H1 (cell line): ENCODE measurements at regions not wholly inside any gene's neighbourhood (a gene's known extent, or its start where the extent isn't known, plus 50 kb on each side); places are given as distances from the start of the nearest gene placed in this dataset.

Experiments
- CEBPB ChIP-seq: IDR thresholded peaks from 2 replicates; pipeline ENCODE4 v1.6.1; 2012; ENCODE audit warnings: low read depth, low read length
- CHD7 ChIP-seq: fragments of 300-600 bp; sonication (generic); IDR thresholded peaks from 2 replicates; pipeline ENCODE4 v1.7.1; 2012; ENCODE audit warnings: low read length, moderate library complexity, mild to moderate bottlenecking, inconsistent platforms; ENCODE audit not compliant: insufficient replicate concordance
- CTBP2 ChIP-seq: IDR thresholded peaks from 2 replicates; pipeline ENCODE4 v1.7.0; 2011; ENCODE audit warnings: borderline replicate concordance, mild to moderate bottlenecking, moderate library complexity, mixed read lengths, low read length; ENCODE audit not compliant: insufficient read depth, insufficient read length
- EP300 ChIP-seq, 2 experiments: IDR thresholded peaks; 1 replicate in 1 of 2; 2 replicates in 1 of 2; pipeline ENCODE4 v1.6.1; 2011 to 2012; ENCODE audit warnings: low read depth in 2 of 2, low read length in 2 of 2, mild to moderate bottlenecking in 2 of 2, borderline replicate concordance in 1 of 2, inconsistent platforms in 1 of 2, moderate library complexity in 1 of 2
- JUN ChIP-seq: IDR thresholded peaks from 2 replicates; pipeline ENCODE4 v1.6.1; 2011; ENCODE audit warnings: low read depth, mild to moderate bottlenecking, improper control_type of control experiment, low read length
- JUND ChIP-seq: IDR thresholded peaks from 2 replicates; pipeline ENCODE4 v1.6.1; 2011; ENCODE audit warnings: mild to moderate bottlenecking, improper control_type of control experiment, low read length
- NANOG ChIP-seq: IDR thresholded peaks from 2 replicates; pipeline ENCODE4 v1.6.1; 2011; ENCODE audit warnings: low read length, low read depth, mild to moderate bottlenecking, inconsistent platforms; ENCODE audit not compliant: insufficient read depth, poor library complexity, severe bottlenecking
- SIN3A ChIP-seq, 2 experiments: IDR thresholded peaks in 1 of 2; conservative IDR thresholded peaks in 1 of 2; 2 replicates each; pipeline ENCODE4 v1.6.1; 2011 to 2012; ENCODE audit warnings: low read length in 2 of 2, improper control_type of control experiment in 1 of 2, low read depth in 1 of 2, mild to moderate bottlenecking in 1 of 2
- TAF1 ChIP-seq: IDR thresholded peaks from 2 replicates; pipeline ENCODE4 v1.6.1; 2011; ENCODE audit warnings: mild to moderate bottlenecking, low read depth, low read length

GRCh38 chr10:61323726-61324125, 129.5 kb downstream of the TMEM26 start (continued):
- TF ChIP-seq CHD7 (no peak), SIN3A (conservative IDR thresholded peaks at IDR 0.05 in 1 of 2, IDR thresholded peaks at IDR 0.05 in 1 of 2; ENCODE audit: low read depth in 1 of 2, low read length in 2 of 2) (no peak), EP300 (IDR thresholded peaks at IDR 0.05; ENCODE audit: borderline replicate concordance in 1 of 2, low read depth in 2 of 2, low read length in 2 of 2) (no peak), TAF1 (no peak), CEBPB (no peak), JUND (no peak), CTBP2 (no peak), JUN (no peak), NANOG (no peak)
